ENCODE measurements at regions not wholly inside any gene's neighbourhood (a gene's known extent, or its start where the extent isn't known, plus 50 kb on each side); places are given as distances from the start of the nearest gene placed in this dataset.
"Not testable (repeated sequence)": the region's sequence is repeated elsewhere in the genome, so short reads cannot be mapped to it uniquely, and the experiment has no call there.

DNA sequence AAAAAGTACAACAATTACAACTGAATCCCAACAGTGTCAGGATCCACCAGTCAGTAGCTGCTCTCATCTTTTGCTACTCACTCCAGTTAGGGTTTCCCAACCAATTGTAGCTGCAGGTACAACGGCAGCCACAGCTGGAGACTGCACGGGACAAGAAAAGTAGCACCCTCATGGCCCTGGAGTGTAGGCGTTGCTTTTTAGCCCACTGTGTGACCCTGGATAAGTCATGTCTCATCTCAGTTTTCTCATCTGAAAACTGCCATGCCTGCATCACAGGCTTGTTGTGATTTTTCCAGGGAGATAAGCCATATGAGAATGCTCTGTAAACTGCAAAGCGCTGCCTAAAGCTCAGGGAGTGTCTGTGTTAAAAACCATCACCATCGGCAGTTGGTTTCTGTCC is 535.6 kb upstream of the IL12A start:
- no peak for DNase-seq (ENCODE audit: low spot score)

DNA sequence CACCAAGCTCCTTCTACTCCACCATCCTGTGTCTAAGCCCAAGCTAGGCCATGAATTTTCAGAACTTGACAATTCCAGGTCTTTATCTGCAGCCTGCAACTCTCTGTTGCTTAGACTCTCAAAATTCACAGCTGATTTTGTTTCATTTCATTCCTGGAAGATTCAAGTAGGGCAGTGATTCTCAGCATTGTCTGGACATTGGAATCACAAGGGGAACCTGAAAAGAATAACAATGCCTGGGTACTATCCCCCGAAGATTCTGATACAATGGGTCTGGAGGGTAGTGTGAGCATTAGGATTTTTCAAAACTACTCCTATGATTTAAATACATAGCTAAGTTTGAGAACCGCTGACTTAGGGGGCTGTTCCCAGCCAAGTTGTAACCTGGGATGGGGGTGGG is 534.7 kb upstream of the IL12A start:
- no peak for DNase-seq (ENCODE audit: low spot score)

DNA sequence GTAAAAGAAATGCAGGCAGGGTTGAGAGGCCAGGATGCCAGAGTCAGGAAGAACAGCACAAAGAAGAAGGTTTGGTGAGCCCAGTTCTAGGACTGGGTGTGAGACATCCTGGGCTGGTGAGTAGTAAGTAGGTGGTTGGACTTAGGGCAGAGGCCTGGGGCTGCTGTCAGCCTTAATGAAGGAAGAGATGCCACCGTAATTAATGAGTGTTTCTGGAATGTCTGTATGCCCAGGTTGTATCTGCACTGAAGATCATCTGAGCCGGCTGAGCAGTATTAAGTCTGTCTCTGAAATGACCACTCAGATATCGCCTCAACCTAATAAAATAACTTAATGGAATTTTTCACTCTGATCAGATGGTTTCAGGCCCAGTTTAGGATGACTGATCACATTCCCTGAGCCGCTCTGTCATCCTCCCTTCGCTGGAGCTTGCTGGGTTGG is 532.9 kb upstream of the IL12A start:
- no peak for DNase-seq (ENCODE audit: low spot score)

DNA sequence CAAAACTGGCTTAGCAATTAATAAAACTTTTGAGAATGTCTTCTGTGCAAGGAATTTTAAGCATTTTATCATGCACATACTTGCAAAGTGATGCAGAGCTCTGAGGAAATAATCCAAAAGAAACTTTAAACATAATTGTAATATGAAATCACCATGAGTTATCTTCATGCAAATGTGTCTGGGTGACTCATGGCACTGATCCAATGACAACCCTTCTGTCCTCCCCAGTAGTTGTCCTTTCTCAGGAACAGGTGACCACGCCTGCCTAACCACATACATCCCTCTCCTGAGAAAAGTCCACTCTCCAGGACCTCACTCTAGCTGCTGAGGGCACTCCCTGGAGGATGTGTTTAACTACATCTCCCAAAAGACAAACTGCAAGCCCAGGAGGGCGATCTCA is 530.6 kb upstream of the IL12A start:
- no peak for DNase-seq (ENCODE audit: low spot score)

DNA sequence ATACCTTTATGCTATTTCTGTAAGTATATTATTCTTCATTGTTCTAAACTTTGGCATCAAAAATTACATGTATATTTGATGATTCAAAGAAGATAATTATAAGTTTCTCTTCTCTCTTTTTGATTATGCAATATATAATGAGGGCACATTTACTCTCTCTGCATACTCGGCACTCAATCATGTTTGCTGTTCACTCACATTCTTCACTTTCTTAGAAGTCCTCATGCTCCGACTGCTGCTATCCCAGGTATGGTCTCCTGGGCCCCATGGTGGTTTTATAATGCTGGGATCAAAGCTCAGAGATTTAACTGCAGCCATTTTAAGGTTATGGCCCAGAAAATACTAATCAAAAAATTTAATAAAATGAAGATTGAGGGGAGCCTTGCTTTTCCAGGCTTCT is 529.7 kb upstream of the IL12A start:
- DNase-seq (ENCODE audit: low spot score) = no peak

DNA sequence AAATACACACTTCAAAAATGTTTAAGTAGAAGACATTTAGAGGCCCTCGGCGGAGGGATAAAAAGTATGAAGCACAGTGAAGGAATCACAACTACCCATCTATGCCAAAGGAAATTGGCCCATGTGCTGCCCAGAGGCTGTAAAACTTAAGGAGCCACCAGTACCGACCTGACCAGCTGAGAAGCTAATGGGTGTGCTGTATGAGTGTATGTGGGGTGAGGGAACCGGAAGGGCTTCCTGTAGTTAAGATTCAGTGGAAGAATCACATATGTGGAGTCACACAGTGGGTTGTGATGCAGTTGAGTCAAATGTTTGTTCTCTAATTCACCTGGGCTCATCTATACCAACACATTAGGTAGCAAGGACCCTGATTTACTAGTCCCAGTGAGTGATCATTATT is 516.0 kb upstream of the IL12A start:
- no peak for DNase-seq (ENCODE audit: low spot score)

DNA sequence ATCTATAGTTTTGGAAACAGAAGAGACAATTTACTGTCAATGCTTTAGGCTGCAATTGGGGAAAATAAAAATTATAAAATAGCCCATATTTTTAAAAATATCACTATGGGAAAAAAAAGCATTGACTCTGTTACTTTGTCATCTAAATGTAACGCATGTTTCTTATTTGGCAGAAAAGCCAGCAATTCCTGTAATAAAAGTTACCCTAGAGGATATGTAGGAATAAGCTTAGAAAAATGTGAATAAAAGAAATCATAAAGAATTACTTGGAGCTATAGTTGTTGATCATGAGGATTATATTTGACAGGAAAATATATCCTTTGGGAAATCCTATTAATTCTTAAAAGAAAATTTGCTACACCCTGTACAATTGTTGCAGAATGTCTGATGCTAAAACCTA is 515.4 kb upstream of the IL12A start:
- no peak for DNase-seq (ENCODE audit: low spot score)

DNA sequence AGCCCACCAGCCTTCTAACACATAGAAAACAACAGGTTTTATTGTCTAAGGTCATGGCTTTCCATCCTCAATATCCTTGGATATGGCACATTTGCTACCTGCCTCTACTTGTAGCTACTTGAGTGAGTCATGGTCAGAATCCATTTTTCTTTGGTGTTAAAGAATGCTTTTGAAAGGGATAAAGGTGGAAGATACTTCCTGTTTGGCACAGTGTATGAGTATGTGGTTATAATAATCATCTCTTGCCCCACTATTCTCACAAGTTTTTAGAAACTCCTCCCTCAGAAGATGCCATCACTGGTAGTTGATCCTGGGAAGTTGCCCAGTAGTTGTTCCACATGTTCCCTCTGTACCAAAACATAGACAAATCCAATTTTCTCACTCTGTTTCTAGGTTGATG is 508.6 kb upstream of the IL12A start:
- DNase-seq (ENCODE audit: low spot score) = no peak

DNA sequence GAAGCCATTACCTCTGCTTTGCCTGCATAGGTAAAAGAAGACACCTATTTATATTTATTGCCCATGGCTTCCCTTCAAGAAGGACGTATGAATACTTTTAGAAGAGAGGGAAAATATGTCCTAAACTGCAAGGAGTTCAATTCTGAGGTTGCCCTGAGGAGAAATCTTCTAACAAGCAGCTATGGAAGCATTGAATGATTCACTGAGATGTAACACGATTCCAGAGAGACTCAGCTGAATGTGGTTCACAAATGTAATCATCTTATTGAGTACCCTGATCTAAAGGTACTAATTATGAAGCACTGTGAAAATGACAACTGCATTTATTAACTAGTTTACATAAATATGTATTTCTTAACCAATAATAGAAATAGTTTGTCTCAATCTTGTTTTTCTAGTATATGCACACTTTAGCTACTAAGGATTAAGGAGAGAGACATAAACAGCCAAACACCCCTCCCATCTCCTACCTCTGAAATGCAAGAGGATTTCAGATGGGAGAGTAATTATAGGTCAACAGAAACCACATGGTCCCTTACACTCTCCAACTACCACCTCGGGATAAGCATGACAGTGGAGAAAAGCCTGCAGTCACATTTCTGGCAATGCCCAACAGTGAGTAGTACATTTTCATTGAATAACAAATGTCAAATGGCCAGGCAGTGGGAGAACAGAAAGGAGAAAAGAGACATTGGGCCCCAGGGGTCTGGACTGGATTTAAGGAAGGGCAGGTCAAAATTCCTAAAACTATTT is 506.2 kb upstream of the IL12A start:
- no peak for DNase-seq (ENCODE audit: low spot score)

DNA sequence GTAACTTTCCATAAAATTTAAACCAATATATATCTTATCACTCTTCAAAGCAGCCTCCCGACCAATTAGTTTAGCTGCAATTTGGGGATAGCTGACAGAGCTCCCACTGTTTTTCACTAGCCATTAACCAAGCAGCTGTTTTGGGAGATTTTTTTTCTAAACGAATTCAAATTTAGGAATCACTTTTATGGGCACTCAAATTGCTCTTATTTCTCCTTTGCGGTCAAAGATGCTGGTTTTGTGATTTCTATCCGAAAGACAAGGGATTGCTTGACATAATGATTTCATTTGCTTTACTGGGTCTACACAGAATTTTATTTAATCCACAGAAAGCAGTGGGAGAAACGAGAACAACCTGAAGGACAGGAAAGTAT is 505.7 kb upstream of the IL12A start:
- DNase-seq (ENCODE audit: low spot score) = no peak

DNA sequence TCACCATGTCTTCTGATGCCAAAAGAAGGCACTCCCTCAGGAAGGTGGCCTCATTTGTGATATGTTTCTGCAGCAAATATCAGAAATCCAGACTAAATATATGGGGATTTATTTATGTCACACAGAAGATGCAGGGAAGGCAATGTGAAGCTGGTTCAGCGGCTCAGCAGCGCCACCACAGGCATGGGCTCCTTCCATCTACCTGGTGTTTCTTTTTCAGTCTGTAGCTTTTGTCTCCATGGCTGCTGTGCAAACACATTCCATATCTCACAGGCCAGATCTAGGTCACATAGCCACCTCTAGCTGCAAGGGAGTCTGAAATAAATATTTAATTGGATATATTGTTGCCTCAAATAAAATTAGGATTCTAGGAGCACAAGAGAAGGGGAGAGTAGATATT is 502.1 kb upstream of the IL12A start:
- DNase-seq (ENCODE audit: low spot score) = no peak

DNA sequence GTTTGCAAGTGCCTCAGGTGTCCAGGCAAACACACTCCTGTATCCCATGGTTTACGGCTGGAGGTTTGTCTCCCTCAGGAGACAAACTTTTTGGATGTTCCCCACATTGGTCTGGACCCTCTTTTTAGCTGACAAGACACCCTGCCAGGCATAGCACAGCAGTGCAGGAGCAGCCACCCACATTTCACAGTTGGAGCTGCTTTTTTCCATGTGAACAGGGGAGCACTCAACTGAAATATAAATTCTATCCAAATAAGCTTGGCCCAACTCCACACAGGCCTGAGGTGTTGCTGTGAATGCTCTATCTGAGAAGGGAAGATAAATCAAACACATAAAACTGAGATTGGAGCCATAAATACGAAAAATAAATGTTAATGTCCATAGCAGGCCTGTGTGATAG is 501.3 kb upstream of the IL12A start:
- no peak for DNase-seq (ENCODE audit: low spot score)

DNA sequence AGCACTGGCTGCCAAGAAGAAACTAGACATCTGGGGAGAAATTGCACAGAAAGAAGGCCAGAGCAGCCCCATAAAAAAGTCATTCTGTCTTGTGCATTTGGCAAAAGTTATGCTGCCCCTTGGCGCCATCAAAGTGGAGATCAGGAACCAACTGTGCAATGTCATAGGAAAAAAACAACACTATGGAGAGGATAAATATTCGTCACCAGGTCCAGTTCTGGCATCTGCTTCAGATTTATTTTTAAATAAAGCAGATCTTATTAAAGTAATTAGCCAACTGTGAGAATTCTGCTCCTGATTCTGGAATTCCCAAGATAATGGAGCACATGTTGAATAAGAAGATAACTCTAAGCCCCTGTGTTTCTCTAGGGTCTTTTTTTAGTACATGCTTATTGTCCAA is 500.0 kb upstream of the IL12A start:
- no peak for DNase-seq (ENCODE audit: low spot score)

DNA sequence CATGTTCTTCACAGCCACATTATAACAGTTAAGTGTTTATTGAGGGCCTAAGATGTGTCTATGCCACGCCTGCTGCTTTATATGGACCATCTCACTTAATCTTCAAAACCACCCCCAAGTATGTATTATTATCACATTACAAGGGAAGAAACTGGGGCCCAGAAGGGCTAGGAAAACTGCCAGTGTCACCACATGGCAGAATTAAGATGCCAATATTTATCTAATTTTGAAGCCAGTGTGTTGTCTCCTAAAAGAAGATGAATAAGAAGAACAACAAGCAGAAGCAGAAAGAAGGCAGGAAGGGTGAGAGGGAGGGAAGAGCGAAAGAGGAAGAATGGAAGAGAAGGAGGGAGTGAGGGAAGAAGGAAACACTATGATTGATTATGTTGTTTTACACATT is 491.3 kb upstream of the IL12A start:
- DNase-seq (ENCODE audit: low spot score) = no peak

DNA sequence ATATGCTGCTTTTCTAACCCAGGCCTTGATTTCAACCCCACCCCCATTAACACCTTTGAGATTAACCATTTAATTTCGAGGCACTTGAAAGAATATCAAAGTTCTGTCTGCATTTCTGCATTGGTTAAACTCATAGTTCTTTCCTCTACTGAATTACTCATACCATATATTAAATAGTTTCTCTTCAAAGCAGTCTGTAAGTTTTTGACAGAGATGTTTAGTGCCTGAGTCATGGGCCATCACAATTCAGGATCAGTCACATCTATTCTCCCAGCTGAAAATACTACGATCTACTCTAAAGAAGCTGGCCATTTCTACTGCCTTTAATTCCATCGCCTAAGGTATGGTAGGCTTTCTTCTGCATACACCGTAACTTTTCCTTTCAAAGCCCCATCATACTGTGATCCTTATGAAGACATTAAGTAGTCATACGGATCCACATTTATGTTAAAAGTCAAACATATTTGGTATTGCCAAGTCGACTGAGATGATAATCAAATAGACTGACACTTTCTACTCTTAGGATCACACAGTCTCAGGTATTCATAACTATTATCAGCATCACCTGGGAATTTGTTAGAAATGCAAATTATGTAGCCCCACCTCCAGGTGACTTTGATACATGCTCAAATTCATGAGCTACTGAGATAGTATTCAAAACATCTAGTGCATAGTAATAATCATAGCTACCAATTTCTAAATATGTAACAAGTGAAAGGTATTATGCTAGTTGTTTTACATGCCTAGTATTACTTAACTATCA is 489.4 kb upstream of the IL12A start:
- DNase-seq (ENCODE audit: low spot score) = no peak

DNA sequence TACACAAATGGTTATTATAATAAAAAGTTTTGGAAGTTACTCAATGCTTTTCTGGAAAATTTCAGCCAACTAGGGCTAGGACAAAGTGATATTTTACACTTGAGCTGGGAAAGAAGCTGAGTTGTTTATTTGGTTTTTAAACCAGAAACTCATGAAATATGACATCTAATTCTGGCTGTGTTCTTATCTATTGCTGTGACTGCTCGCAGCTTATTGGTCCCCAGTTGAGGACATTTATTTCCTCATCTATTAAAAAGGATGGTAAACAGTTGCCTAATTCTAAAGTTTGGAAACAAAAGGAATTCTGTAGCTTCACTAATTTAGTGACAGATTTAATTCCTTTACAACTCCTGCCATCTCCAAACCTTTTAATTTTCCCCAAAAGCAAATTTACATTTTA is 487.6 kb upstream of the IL12A start:
- no peak for DNase-seq (ENCODE audit: low spot score)

DNA sequence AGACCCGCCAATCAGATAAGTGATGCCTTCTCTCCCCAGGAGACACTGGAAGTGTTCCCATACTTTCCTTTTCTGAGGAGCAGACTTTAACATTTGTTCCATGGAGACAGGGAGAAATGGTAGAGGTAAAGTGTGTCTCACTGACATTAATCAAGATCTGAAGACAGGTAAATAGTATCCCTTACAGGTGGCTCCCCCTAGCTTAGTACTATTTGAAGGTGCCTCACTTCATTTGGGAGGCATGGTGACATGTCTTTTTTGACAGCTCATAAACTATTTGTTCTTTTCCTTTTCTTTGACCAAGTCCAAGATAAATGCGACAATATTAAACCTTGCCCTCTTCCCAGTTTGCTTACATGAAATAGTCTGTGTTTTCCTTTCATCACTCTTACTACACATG is 485.6 kb upstream of the IL12A start:
- DNase-seq (ENCODE audit: low spot score) = no peak

DNA sequence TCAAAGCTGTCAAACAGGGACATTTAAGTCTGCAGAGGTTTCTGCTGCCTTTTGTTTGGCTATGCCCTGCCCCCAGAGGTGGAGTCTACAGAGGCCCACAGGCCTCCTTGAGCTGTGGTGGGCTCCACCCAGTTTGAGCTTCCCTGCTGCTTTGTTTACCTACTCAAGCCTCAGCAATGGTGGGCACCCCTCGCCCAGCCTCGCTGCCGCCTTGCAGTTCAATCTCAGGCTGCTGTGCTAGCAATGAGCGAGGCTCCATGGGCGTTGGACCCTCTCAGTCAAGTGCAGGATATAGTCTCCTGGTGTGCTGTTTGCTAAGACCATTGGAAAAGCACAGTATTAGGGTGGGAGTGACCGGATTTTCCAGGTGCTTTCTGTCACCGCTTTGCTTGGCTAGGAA is 477.6 kb upstream of the IL12A start:
- DNase-seq (ENCODE audit: low spot score) = not testable (repeated sequence)

DNA sequence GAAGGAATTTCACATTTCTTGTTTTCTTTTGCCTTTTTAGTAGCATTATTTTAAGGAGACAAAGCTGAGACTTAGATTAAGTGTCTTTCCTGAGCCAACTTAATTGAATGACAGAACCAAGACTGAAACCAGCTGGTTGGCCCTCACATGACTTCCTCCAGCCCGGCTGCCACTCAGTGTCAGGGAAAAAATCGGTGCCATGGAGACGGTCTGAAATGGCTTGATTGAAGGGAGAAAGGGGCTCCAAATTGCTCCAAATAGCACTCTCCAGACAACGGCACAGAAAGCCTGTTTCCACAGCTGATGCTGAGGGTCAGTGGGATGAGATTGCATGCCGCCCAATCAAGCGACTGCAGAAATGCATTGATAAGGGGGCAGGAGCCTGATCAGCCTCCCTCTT is 475.2 kb upstream of the IL12A start:
- no peak for DNase-seq (ENCODE audit: low spot score)

DNA sequence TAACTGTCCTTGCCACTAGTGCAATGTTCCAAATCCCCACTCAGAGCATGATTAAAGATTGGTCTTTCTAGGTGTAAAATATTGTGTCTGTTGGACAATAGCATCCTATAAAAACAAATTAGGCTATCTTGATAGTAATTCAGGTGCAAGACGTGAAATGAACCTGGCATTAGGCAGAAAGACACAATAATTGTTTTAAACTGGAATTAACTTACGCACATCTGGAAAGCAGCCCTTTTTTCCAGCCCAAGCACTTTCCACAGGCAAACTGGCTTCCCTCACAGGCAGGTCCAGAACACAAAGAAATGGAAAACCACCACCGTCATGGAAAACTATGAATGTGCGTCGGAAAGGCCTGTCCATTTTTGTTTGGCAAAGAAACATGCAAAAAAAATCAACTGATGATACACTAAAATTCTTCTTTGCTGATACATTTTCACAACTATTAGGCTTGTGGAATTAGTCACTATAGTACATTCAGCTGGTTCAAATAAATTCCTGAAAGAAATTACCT is 474.7 kb upstream of the IL12A start:
- no peak for DNase-seq (ENCODE audit: low spot score)

DNA sequence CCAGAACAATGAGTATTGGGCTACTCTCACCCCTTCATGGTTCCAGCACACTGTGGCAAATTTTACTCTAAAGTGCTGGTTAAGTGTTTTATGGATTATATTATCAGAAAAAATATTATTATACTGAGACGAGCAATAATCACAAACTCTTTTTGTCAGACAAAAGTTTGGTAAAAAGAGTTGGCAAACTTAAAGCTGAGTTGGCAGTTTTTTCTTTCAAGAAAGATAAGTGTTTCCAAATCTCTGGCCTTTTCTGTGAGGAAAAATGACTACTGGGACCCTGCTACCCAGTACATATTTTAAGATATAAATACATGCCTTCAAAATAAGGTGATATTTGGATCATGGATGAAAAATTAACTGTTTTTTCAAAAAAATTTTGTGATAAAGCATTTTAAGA is 471.5 kb upstream of the IL12A start:
- DNase-seq (ENCODE audit: low spot score) = no peak

DNA sequence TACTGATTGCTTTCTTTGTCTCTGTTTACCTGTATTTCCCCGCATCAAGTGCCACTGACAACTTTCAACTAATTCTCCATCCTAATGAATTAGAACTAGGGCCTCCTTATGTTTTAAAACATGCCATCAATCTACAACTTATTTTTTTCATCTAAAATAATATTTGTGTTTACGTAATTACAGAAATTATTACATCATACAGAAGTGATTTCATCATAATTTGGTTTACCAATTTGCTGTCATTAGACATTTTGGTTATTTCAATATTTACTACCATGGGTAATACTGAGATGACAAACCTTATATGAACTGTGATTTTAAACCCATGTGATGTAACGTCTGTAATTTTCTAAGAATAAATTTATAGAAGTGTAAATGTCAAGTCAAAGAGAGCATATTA is 468.0 kb upstream of the IL12A start:
- DNase-seq (ENCODE audit: low spot score) = no peak

DNA sequence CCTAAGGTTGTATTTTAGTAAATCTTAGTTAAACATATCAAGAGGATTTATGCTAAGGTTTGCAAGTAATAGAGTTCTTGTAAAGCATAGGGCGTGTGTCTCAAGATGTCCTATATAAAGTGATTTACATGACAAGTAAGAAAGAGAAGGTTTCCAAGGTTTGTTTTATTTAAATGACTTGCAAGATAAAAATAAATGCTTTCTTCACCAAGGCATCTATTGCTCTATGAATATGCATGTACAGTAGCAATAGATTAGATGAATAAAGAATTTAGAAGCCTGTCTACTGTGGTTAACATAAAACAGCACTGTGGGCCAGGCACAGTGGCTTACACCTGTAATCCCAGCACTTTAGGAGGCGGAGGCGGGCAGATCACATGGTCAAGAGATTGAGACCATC is 466.4 kb upstream of the IL12A start:
- DNase-seq (ENCODE audit: low spot score) = no peak

Data from mucosa of gallbladder (tissue), 1 donor.